OCI-LY7 (cell line): ENCODE measurements at regions not wholly inside any gene's neighbourhood (a gene's known extent, or its start where the extent isn't known, plus 50 kb on each side); places are given as distances from the start of the nearest gene placed in this dataset.

ENCODE experiments used
- BruUV-seq: library from RNA; stranded (reverse); fragments of 400-500 nt; replicated peaks from 2 replicates; lab custom pipeline; 2021; lab: Mats Ljungman, UMichigan
- CTCF ChIA-PET: fragments of 300-600 bp; sonication (Branson Sonifier 250); formaldehyde crosslinking; loops from one replicate; lab custom pipeline; 2022; ENCODE audit warnings: antibody characterized with exemption; ENCODE audit not compliant: unreplicated experiment; lab: Charles Lee
- POLR2A ChIA-PET: fragments of 300-600 bp; sonication (Branson Sonifier 250); formaldehyde crosslinking; loops from one replicate; lab custom pipeline; 2022; ENCODE audit warnings: antibody characterized with exemption; lab: Charles Lee
- DNase-seq: peaks from one replicate; pipeline ENCODE4 v3.0.0-alpha.2; 2015; ENCODE audit warnings: low spot score
- H2AFZ ChIP-seq: fragments of 200-600 bp; sonication (generic), shearing (Covaris generic); 2 replicates; pipeline ENCODE4 v1.6.1; 2014; ENCODE audit warnings: mild to moderate bottlenecking, antibody characterized with exemption, low read length, moderate library complexity
- H3K27ac ChIP-seq: fragments of 200-600 bp; sonication (generic); 2 replicates; pipeline ENCODE4 v1.5.1; 2014; ENCODE audit warnings: mixed run types, low read depth, mild to moderate bottlenecking, moderate library complexity, low read length, inconsistent platforms; ENCODE audit not compliant: poor library complexity, severe bottlenecking
- H3K36me3 ChIP-seq: fragments of 200-600 bp; sonication (generic); 2 replicates; pipeline ENCODE4 v1.6.1; 2014; ENCODE audit warnings: mild to moderate bottlenecking, antibody characterized with exemption, low read length, moderate library complexity, mixed read lengths; ENCODE audit not compliant: insufficient read depth
- H3K4me1 ChIP-seq: fragments of 200-600 bp; sonication (generic); 2 replicates; pipeline ENCODE4 v1.5.1; 2014; ENCODE audit warnings: mild to moderate bottlenecking, low read length; ENCODE audit not compliant: insufficient read depth, poor library complexity, severe bottlenecking
- H3K4me2 ChIP-seq: fragments of 200-600 bp; sonication (generic); 2 replicates; pipeline ENCODE4 v1.6.1; 2014; ENCODE audit warnings: mild to moderate bottlenecking, low read length
- H3K4me3 ChIP-seq: fragments of 200-600 bp; sonication (generic); 2 replicates; pipeline ENCODE4 v1.5.1; 2014; ENCODE audit warnings: mild to moderate bottlenecking, low read depth, low read length; ENCODE audit not compliant: poor library complexity, severe bottlenecking
- H3K79me2 ChIP-seq: fragments of 200-600 bp; sonication (generic); 2 replicates; pipeline ENCODE4 v1.6.1; 2016; ENCODE audit warnings: low read depth, mild to moderate bottlenecking, low read length, moderate library complexity, mixed read lengths; ENCODE audit not compliant: insufficient read depth
- H3K9me2 ChIP-seq: fragments of 200-600 bp; sonication (generic); 2 replicates; pipeline ENCODE4 v1.6.1; 2016; ENCODE audit warnings: mild to moderate bottlenecking, low read length, mixed read lengths; ENCODE audit not compliant: insufficient read depth
- H3K9me3 ChIP-seq: fragments of 200-600 bp; sonication (generic); 2 replicates; pipeline ENCODE4 v1.6.1; 2014; ENCODE audit warnings: mild to moderate bottlenecking, mixed run types, low read length, mixed read lengths
- H4K20me1 ChIP-seq: fragments of 200-600 bp; sonication (generic); 2 replicates; pipeline ENCODE4 v1.6.1; 2014; ENCODE audit warnings: mild to moderate bottlenecking, antibody characterized with exemption, low read length, moderate library complexity, mixed read lengths; ENCODE audit not compliant: insufficient read depth
- EZH2phosphoT487 ChIP-seq: fragments of 200-600 bp; sonication (generic); IDR thresholded peaks from 2 replicates; pipeline ENCODE4 v1.6.1; 2018; ENCODE audit warnings: low read depth, borderline replicate concordance, mild to moderate bottlenecking, mixed run types, antibody characterized with exemption, low read length, moderate library complexity, mixed read lengths
- intact Hi-C: fragments of 100-400 bp; cut with micrococcal nuclease; formaldehyde crosslinking; loops from one replicate; pipeline ENCODE4 v1.10.0; 2022; ENCODE audit not compliant: unreplicated experiment
- TF ChIP-seq, protein P1 (sequence below): fragments of 200-600 bp; sonication (generic); conservative IDR thresholded peaks from 2 replicates; pipeline ENCODE4 v1.5.1; 2014; ENCODE audit warnings: mild to moderate bottlenecking, antibody characterized with exemption, low read length, moderate library complexity, mixed read lengths

DNA sequence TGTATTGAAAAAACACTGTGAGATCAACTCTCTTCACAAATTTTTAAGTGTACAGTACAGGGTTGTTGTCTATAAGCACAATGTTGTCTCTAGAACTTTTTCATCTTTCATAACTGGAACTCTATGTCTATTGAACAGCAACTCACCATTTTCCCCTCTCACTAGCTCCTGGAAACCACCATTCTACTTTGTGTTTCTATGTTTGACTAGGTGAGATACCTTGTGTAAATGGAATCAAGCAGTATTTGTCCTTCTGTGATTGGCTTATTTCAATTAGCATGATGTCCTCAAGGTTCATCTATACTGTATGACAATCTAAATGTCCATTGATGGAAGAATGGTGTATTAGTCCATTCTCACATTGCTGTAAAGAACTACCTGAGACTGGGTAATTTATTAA, 210.1 kb upstream of the FUT9 start:
- ChIA-PET POLR2A (interaction anchor here (0.7 kb wide), 1 partner anchor 12 kb away, joined by 3 read pairs; no protein-coding TSS in a partner anchor), CTCF (no interaction called here)
- intact Hi-C loops = no loop called here
- Histone ChIP-seq H4K20me1 (no peaks in the 10 kb centered on the region), H3K79me2 (no peaks in the 10 kb centered on the region), H3K27ac (no peak overlapping the region), H3K4me1 (no peaks in the 10 kb centered on the region), H3K4me3 (no peak overlapping the region), H3K36me3 (no peaks in the 10 kb centered on the region), H3K9me2 (no peaks in the 10 kb centered on the region), H2AFZ (no peak overlapping the region), H3K4me2 (no peak overlapping the region), H3K9me3 (no peaks in the 10 kb centered on the region)
- no peak for TF ChIP-seq EZH2phosphoT487
- TF ChIP-seq, protein P1, sequence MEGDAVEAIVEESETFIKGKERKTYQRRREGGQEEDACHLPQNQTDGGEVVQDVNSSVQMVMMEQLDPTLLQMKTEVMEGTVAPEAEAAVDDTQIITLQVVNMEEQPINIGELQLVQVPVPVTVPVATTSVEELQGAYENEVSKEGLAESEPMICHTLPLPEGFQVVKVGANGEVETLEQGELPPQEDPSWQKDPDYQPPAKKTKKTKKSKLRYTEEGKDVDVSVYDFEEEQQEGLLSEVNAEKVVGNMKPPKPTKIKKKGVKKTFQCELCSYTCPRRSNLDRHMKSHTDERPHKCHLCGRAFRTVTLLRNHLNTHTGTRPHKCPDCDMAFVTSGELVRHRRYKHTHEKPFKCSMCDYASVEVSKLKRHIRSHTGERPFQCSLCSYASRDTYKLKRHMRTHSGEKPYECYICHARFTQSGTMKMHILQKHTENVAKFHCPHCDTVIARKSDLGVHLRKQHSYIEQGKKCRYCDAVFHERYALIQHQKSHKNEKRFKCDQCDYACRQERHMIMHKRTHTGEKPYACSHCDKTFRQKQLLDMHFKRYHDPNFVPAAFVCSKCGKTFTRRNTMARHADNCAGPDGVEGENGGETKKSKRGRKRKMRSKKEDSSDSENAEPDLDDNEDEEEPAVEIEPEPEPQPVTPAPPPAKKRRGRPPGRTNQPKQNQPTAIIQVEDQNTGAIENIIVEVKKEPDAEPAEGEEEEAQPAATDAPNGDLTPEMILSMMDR = no peak
- no TSS peak for BruUV-seq
- DNase-seq = no peak

DNA sequence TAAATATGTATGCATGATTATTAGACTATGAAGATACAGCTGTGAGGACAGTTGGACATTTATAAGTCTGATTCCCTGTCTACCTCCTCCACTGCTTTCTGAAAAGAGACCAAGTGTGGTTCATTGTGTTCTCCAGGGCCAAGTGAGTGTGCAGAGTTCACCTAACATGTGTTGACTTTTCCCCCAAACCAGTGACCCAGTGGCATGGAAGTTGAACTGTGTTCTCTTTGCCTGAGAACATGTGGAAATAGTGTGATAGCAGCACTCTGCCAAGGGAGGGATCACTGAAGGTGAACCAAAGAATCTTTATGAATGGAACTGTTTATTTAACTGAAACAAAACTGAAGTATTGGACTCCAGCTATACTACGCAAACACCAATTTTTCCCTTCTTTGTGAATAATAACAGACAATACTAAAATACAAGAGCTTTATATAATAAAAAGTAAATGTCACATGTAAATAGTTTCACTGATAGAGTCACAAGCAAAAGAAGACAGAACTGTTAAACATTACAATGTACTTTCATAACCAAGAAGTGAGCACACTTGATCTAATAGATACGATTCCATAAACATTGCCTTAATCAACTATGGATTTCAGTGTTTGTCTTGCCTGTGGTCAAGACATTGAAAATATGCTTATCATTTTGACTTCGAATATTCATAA, 200.3 kb upstream of the FUT9 start:
- Histone ChIP-seq H2AFZ (no peak overlapping the region), H3K79me2 (no peaks in the 10 kb centered on the region), H3K36me3 (no peaks in the 10 kb centered on the region), H4K20me1 (no peaks in the 10 kb centered on the region), H3K4me3 (no peak overlapping the region), H3K27ac (no peak overlapping the region), H3K9me2 (no peaks in the 10 kb centered on the region), H3K9me3 (no peaks in the 10 kb centered on the region), H3K4me1 (no peaks in the 10 kb centered on the region), H3K4me2 (no peak overlapping the region)
- ChIA-PET POLR2A (interaction anchor here (0.7 kb wide), 1 partner anchor 11 kb away, joined by 3 read pairs; no protein-coding TSS in a partner anchor), CTCF (no interaction called here)
- TF ChIP-seq EZH2phosphoT487 = no peak
- TF ChIP-seq, protein P1 = no peak
- no peak for DNase-seq
- BruUV-seq = no TSS peak
- intact Hi-C loops = no loop called here

DNA sequence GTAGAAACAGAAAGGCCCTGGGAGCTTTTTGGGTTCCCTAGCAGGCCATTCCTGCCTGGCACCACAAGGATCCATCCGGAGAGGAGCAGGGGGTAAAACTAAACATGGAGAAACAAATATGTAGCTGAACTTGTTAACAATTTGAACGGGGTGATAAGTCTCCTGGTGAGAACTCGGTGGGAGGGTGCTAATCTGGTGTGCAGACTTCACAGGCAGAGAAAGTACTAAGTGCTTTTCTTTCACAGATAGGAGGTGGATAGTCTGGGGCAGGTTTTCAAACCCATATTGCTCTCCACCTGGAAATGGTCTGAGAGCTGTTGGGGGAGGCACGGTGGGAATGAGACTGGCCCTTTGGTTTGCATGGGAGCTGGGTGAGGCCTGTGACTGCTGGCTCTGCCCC, 196.3 kb upstream of the FUT9 start:
- CTCF ChIA-PET = no interaction called here

More for the DNA sequence above, 196.3 kb upstream of the FUT9 start:
- TF ChIP-seq, protein P1 = no peak
- H3K4me2 ChIP-seq = no peak overlapping the region
- H4K20me1 ChIP-seq = no peaks in the 10 kb centered on the region
- BruUV-seq = no TSS peak
- H3K9me3 ChIP-seq = no peaks in the 10 kb centered on the region
- H3K4me3 ChIP-seq = no peak overlapping the region
- no peak for DNase-seq
- H3K27ac ChIP-seq = no peak overlapping the region
- no peaks in the 10 kb centered on the region for H3K9me2 ChIP-seq
- no peaks in the 10 kb centered on the region for H3K4me1 ChIP-seq
- intact Hi-C loops = no loop called here
- POLR2A ChIA-PET = no interaction called here
- no peaks in the 10 kb centered on the region for H3K79me2 ChIP-seq
- H2AFZ ChIP-seq = no peak overlapping the region
- no peaks in the 10 kb centered on the region for H3K36me3 ChIP-seq
